ENCODE measurements at regions not wholly inside any gene's neighbourhood (a gene's known extent, or its start where the extent isn't known, plus 50 kb on each side); places are given as distances from the start of the nearest gene placed in this dataset.

- Histone ChIP-seq H3K27me3 (no peaks in the 10 kb centered on the region), H3K4me3 (no peak overlapping the region), H3K4me1 (peaks cover 0 to 34% (median 0%) of the 10 kb centered on the region in 4 donors), H3K36me3 (no peaks in the 10 kb centered on the region), H3K9me3 (no peaks in the 10 kb centered on the region), H3K27ac (no peak overlapping the region)
- WGBS, 5 donors, result 53 to 74% (median 66%) methylated on average over 5 of the region's 5 CpGs
- TF ChIP-seq POLR2A (IDR thresholded peaks at IDR 0.05) (no peak), EP300 (IDR thresholded peaks at IDR 0.05) (no peak), CTCF (IDR thresholded peaks at IDR 0.05) (no peak), POLR2AphosphoS5 (IDR thresholded peaks at IDR 0.05) (no peak)
- DNase-seq, result peak in 1 of 2 donors; percentile 46
- intact Hi-C loops (cut with DNase I; ENCODE audit: low total_unique reads), result no loop called here
Observed at GRCh38 chr17:70320673-70321345, 151.5 kb downstream of the KCNJ2 start.

- Histone ChIP-seq H3K4me3 (no peak overlapping the region), H3K9me3 (no peaks in the 10 kb centered on the region), H3K4me1 (peaks cover 0 to 34% (median 0%) of the 10 kb centered on the region in 4 donors), H3K36me3 (no peaks in the 10 kb centered on the region), H3K27me3 (no peaks in the 10 kb centered on the region), H3K27ac (no peak overlapping the region)
- no peak for DNase-seq
- no peak for TF ChIP-seq CTCF (IDR thresholded peaks at IDR 0.05)
- TF ChIP-seq POLR2A (IDR thresholded peaks at IDR 0.05), result no peak
- no peak for TF ChIP-seq EP300 (IDR thresholded peaks at IDR 0.05)
- no peak for TF ChIP-seq POLR2AphosphoS5 (IDR thresholded peaks at IDR 0.05)
- intact Hi-C loops (cut with DNase I; ENCODE audit: low total_unique reads), result no loop called here
- 73 to 93% (median 91%) methylated on average over 4 of the region's 4 CpGs for WGBS, 5 donors
Observed at GRCh38 chr17:70321352-70321751, 152.0 kb downstream of the KCNJ2 start.

- intact Hi-C loops (cut with DNase I; ENCODE audit: low total_unique reads), result no loop called here
- 69 to 77% (median 72%) methylated on average over 2 of the region's 2 CpGs for WGBS, 5 donors
- no peak overlapping the region for H3K4me3 ChIP-seq
Observed at GRCh38 chr17:70323269-70323668, 153.9 kb downstream of the KCNJ2 start.

GRCh38 chr17:70324031-70324430 is 154.7 kb downstream of the KCNJ2 start:
- TF ChIP-seq EP300 (IDR thresholded peaks at IDR 0.05) (no peak), POLR2A (IDR thresholded peaks at IDR 0.05) (no peak), CTCF (IDR thresholded peaks at IDR 0.05) (no peak), POLR2AphosphoS5 (IDR thresholded peaks at IDR 0.05) (no peak)
- no peaks in the 10 kb centered on the region for H3K36me3 ChIP-seq
- no peaks in the 10 kb centered on the region for H3K9me3 ChIP-seq
- no peak overlapping the region for H3K27ac ChIP-seq
- intact Hi-C loops (cut with DNase I; ENCODE audit: low total_unique reads), result no loop called here
- peaks cover 0 to 27% (median 0%) of the 10 kb centered on the region in 4 donors for H3K4me1 ChIP-seq
- H3K27me3 ChIP-seq, result no peaks in the 10 kb centered on the region
- no peak for DNase-seq
- 29 to 74% (median 63%) methylated on average over 1 of the region's 1 CpG for WGBS, 5 donors
- no peak overlapping the region for H3K4me3 ChIP-seq

More at GRCh38 chr17:70323269-70323668, 153.9 kb downstream of the KCNJ2 start:
- Histone ChIP-seq H3K27me3 (no peaks in the 10 kb centered on the region), H3K4me1 (peaks cover 0 to 27% (median 0%) of the 10 kb centered on the region in 4 donors), H3K36me3 (no peaks in the 10 kb centered on the region), H3K9me3 (no peaks in the 10 kb centered on the region), H3K27ac (no peak overlapping the region)
- DNase-seq, result peak in 1 of 2 donors; percentile 26
- no peak for TF ChIP-seq POLR2AphosphoS5 (IDR thresholded peaks at IDR 0.05)
- no peak for TF ChIP-seq POLR2A (IDR thresholded peaks at IDR 0.05)
- no peak for TF ChIP-seq EP300 (IDR thresholded peaks at IDR 0.05)
- TF ChIP-seq CTCF (IDR thresholded peaks at IDR 0.05), result no peak

Measured in stomach (tissue), 8 donors.